B cell (primary cell): ENCODE measurements at regions not wholly inside any gene's neighbourhood (a gene's known extent, or its start where the extent isn't known, plus 50 kb on each side); places are given as distances from the start of the nearest gene placed in this dataset.

ENCODE experiments used
- ATAC-seq: fragments of 200-7000 bp; cut with Tn5 transposase; one replicate; pipeline ENCODE4 v1.10.0; 2021; ENCODE audit warnings: low read depth, mild to moderate bottlenecking, moderate number of reproducible peaks, moderate library complexity
- CTCF ChIA-PET: fragments of 350-600 bp; sonication (Branson Sonifier 250); formaldehyde crosslinking; loops from one replicate; lab custom pipeline; 2021; ENCODE audit warnings: antibody characterized with exemption, inconsistent platforms; lab: Charles Lee
- POLR2A ChIA-PET: fragments of 350-600 bp; sonication (Branson Sonifier 250); formaldehyde crosslinking; loops from one replicate; lab custom pipeline; 2021; ENCODE audit warnings: antibody characterized with exemption; lab: Charles Lee
- DNase-seq: peaks from one replicate; pipeline ENCODE4 v3.0.0; 2013
- H2AFZ ChIP-seq: 2 replicates; pipeline ENCODE4 v1.6.1; 2012; ENCODE audit warnings: mild to moderate bottlenecking, low read depth, low read length; ENCODE audit not compliant: insufficient read depth, poor library complexity, severe bottlenecking
- H3K27ac ChIP-seq, 2 donors: 1 replicate in 1 of 2; 2 replicates in 1 of 2; pipeline ENCODE4 v1.5.1; 2012 to 2013; ENCODE audit warnings: low read length in 2 of 2, mild to moderate bottlenecking in 2 of 2, moderate library complexity in 1 of 2
- H3K27me3 ChIP-seq, 4 experiments: fragments of 200-600 bp in 1 of 4; sonication (generic) in 1 of 4; replicated peaks in 1 of 4; 1 replicate in 2 of 4; 2 replicates in 2 of 4; pipeline versions ENCODE4 v1.6.1 to v1.7.0; 2013 to 2016; ENCODE audit warnings: low read length in 3 of 4, mild to moderate bottlenecking in 2 of 4, mixed read lengths in 1 of 4, moderate library complexity in 1 of 4; ENCODE audit not compliant: insufficient read depth in 4 of 4, control insufficient read depth in 3 of 4; ENCODE audit errors: control extremely low read depth in 1 of 4
- H3K36me3 ChIP-seq, 2 experiments: replicated peaks in 1 of 2; 1 replicate in 1 of 2; 2 replicates in 1 of 2; pipeline versions ENCODE4 v1.6.1 to v1.7.1; 2013; ENCODE audit warnings: low read length in 1 of 2; ENCODE audit not compliant: insufficient read depth in 2 of 2, control insufficient read depth in 1 of 2; ENCODE audit errors: control extremely low read depth in 1 of 2, extremely low read depth in 1 of 2
- H3K4me1 ChIP-seq, 2 donors: fragments of 200-600 bp in 1 of 2; sonication (generic) in 1 of 2; 1 replicate in 1 of 2; 2 replicates in 1 of 2; pipeline versions ENCODE4 v1.5.1 to v1.6.1; 2013 to 2017; ENCODE audit warnings: low read length in 2 of 2; ENCODE audit not compliant: control insufficient read depth in 2 of 2, insufficient read depth in 2 of 2
- H3K4me2 ChIP-seq: replicated peaks from 2 replicates; pipeline ENCODE3; 2012; ENCODE audit warnings: mild to moderate bottlenecking, low read depth, low read length; ENCODE audit not compliant: poor library complexity, severe bottlenecking
- H3K4me3 ChIP-seq, 5 experiments: fragments of 200-600 bp in 1 of 5; sonication (generic) in 1 of 5; 1 replicate in 3 of 5; 2 replicates in 2 of 5; pipeline versions ENCODE4 v1.5.1 to v1.7.0; 2011 to 2016; ENCODE audit warnings: low read length in 4 of 5, mild to moderate bottlenecking in 4 of 5, low read depth in 2 of 5, control low read depth in 1 of 5, moderate library complexity in 1 of 5; ENCODE audit not compliant: insufficient read depth in 1 of 5; ENCODE audit errors: control extremely low read depth in 1 of 5, extremely low read depth in 1 of 5
- H3K79me2 ChIP-seq: fragments of 200-600 bp; sonication (generic); one replicate; pipeline ENCODE4 v1.6.0; 2016; ENCODE audit warnings: low read length; ENCODE audit not compliant: control insufficient read depth, insufficient read depth
- H3K9ac ChIP-seq: fragments of 200-600 bp; sonication (generic); 2 replicates; pipeline ENCODE4 v1.6.1; 2017; ENCODE audit warnings: mild to moderate bottlenecking, low read length, moderate library complexity
- H3K9me3 ChIP-seq, 3 donors: one replicate each; pipeline versions ENCODE4 v1.6.1 to v1.7.1; 2013; ENCODE audit warnings: low read length in 2 of 3; ENCODE audit not compliant: control insufficient read depth in 2 of 3, insufficient read depth in 1 of 3; ENCODE audit errors: control extremely low read depth in 1 of 3
- H4K20me1 ChIP-seq: 2 replicates; pipeline ENCODE4 v1.6.0; 2012; ENCODE audit warnings: mild to moderate bottlenecking, low read length; ENCODE audit not compliant: insufficient read depth, control insufficient read depth, poor library complexity, severe bottlenecking
- H3K27ac Mint-ChIP-seq: one replicate; pipeline ENCODE4 v1.8.0; 2021; ENCODE audit warnings: mixed read lengths
- H3K27me3 Mint-ChIP-seq: one replicate; pipeline ENCODE4 v1.8.0; 2021; ENCODE audit warnings: mixed read lengths
- H3K4me1 Mint-ChIP-seq: one replicate; pipeline ENCODE4 v1.8.0; 2021; ENCODE audit warnings: mixed read lengths
- H3K4me3 Mint-ChIP-seq: one replicate; pipeline ENCODE4 v1.8.0; 2021; ENCODE audit warnings: mixed read lengths
- H3K9me3 Mint-ChIP-seq: one replicate; pipeline ENCODE4 v1.8.0; 2022; ENCODE audit warnings: mixed read lengths; ENCODE audit not compliant: insufficient read depth
- EZH2 ChIP-seq: IDR thresholded peaks from 2 replicates; pipeline ENCODE4 v1.6.1; 2012; ENCODE audit warnings: borderline replicate concordance, low read depth, mild to moderate bottlenecking, moderate library complexity, low read length; ENCODE audit not compliant: insufficient read depth, poor library complexity, severe bottlenecking
- WGBS: methylation state at CpG from one replicate; pipeline ENCODE4 v1.1.5; 2013; ENCODE audit warnings: missing lambda C conversion rate; ENCODE audit not compliant: insufficient coverage; 5-methylcytosine and 5-hydroxymethylcytosine counted together
- intact Hi-C: fragments of 100-400 bp; cut with micrococcal nuclease; formaldehyde crosslinking; loops from one replicate; pipeline ENCODE4 v1.10.0; 2022
- TF ChIP-seq, protein P1 (sequence below): fragments of 200-600 bp; IDR thresholded peaks from one replicate; pipeline ENCODE4 v1.8.0; 2022; ENCODE audit warnings: antibody characterized with exemption, mild to moderate bottlenecking

DNA sequence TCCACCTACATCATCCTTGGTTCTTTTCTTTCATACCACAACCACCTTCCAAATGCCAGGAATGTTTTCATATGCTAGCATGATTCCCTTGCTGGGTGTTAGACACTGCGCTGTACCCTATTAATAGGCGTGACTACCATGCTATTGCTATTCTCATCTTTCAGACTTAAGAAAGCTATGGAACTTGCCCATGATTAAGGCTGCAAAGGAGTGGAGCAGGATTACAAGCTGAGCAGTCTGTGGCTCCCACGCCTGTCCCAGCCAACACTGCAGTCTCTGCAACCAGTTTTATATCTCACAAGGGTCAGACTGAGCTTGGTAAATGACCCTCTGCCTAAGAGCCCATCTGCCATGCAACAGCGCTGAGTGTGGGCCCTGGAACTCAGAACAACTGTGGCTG lies 285.7 kb upstream of the POU3F3 start:
- no peak overlapping the region for H3K9ac ChIP-seq
- H4K20me1 ChIP-seq: no peaks in the 10 kb centered on the region
- H3K4me1 ChIP-seq: no peaks in the 10 kb centered on the region
- no peaks in the 10 kb centered on the region for H3K79me2 ChIP-seq
- H3K27ac ChIP-seq: no peak overlapping the region
- H3K9me3 ChIP-seq: peaks cover 0 to 3% (median 0%) of the 10 kb centered on the region in 3 donors
- no peaks in the 10 kb centered on the region for H3K36me3 ChIP-seq
- H3K4me3 ChIP-seq: no peak overlapping the region
- Mint-ChIP-seq H3K4me3 (no peak overlapping the region), H3K27ac (no peak overlapping the region), H3K9me3 (peaks cover 3% of the 10 kb centered on the region), H3K27me3 (no peaks in the 10 kb centered on the region), H3K4me1 (no peaks in the 10 kb centered on the region)
- DNase-seq (no peak), ATAC-seq (no peak)
- TF ChIP-seq, protein P1, sequence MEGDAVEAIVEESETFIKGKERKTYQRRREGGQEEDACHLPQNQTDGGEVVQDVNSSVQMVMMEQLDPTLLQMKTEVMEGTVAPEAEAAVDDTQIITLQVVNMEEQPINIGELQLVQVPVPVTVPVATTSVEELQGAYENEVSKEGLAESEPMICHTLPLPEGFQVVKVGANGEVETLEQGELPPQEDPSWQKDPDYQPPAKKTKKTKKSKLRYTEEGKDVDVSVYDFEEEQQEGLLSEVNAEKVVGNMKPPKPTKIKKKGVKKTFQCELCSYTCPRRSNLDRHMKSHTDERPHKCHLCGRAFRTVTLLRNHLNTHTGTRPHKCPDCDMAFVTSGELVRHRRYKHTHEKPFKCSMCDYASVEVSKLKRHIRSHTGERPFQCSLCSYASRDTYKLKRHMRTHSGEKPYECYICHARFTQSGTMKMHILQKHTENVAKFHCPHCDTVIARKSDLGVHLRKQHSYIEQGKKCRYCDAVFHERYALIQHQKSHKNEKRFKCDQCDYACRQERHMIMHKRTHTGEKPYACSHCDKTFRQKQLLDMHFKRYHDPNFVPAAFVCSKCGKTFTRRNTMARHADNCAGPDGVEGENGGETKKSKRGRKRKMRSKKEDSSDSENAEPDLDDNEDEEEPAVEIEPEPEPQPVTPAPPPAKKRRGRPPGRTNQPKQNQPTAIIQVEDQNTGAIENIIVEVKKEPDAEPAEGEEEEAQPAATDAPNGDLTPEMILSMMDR: no peak
- no peak for TF ChIP-seq EZH2
- CTCF ChIA-PET: no interaction called here
- intact Hi-C loops: no loop called here
- no peaks in the 10 kb centered on the region for H3K27me3 ChIP-seq
- POLR2A ChIA-PET: no interaction called here
- H3K4me2 ChIP-seq: no peak overlapping the region
- 88% methylated on average over 3 of the region's 4 CpGs for WGBS
- no peak overlapping the region for H2AFZ ChIP-seq

DNA sequence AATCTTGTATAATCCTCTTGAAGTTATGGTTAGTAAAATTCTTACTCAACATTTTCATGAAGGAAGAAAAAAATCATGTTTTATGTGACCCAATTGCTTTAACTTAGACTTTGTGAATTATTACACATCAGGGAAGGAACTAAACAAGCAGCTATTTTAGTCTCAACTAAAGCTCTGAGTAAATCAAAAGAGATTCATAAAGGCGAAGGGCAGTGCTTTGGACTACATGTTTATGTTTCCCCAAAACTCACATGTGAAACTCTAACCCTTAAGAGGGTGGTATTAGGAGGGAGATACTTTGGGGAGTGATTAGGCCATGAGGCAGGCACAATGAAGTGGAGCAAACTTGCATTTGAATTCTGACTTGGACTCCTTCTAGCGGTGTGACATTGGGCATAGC lies 283.7 kb upstream of the POU3F3 start:
- CTCF ChIA-PET: no interaction called here
- Histone ChIP-seq H3K4me2 (no peak overlapping the region), H3K79me2 (no peaks in the 10 kb centered on the region), H3K4me3 (no peak overlapping the region), H3K36me3 (no peaks in the 10 kb centered on the region), H3K9ac (no peak overlapping the region), H3K27me3 (no peaks in the 10 kb centered on the region), H3K27ac (no peak overlapping the region), H3K4me1 (no peaks in the 10 kb centered on the region), H4K20me1 (no peaks in the 10 kb centered on the region), H3K9me3 (peaks cover 0 to 3% (median 0%) of the 10 kb centered on the region in 3 donors), H2AFZ (no peak overlapping the region)
- Mint-ChIP-seq H3K27ac (no peak overlapping the region), H3K4me3 (no peak overlapping the region), H3K27me3 (no peaks in the 10 kb centered on the region), H3K9me3 (no peaks in the 10 kb centered on the region), H3K4me1 (no peaks in the 10 kb centered on the region)
- no peak for ATAC-seq
- WGBS: 100% methylated on average over 1 of the region's 2 CpGs
- POLR2A ChIA-PET: no interaction called here
- no peak for DNase-seq
- no peak for TF ChIP-seq EZH2
- TF ChIP-seq, protein P1: no peak
- intact Hi-C loops: no loop called here
